ENCODE measurements at regions not wholly inside any gene's neighbourhood (a gene's known extent, or its start where the extent isn't known, plus 50 kb on each side); places are given as distances from the start of the nearest gene placed in this dataset.

- no peaks in the 10 kb centered on the region for H3K9me2 ChIP-seq (ENCODE audit: low read depth, low read length)
- no peaks in the 10 kb centered on the region for H3K9me3 ChIP-seq (ENCODE audit: low read length)
- no peak overlapping the region for H3K27ac ChIP-seq (ENCODE audit: low read depth, low read length, poor library complexity, severe bottlenecking)
- H3K79me2 ChIP-seq (ENCODE audit: insufficient read depth, low read length): no peaks in the 10 kb centered on the region
- H3K36me3 ChIP-seq (ENCODE audit: insufficient read depth, low read length): no peaks in the 10 kb centered on the region
- H3K4me1 ChIP-seq (ENCODE audit: insufficient read depth, low read length, severe bottlenecking): no peaks in the 10 kb centered on the region
- H2AFZ ChIP-seq (ENCODE audit: low read length): no peak overlapping the region
- H3K4me2 ChIP-seq (ENCODE audit: low read length): no peak overlapping the region
- H3K27me3 ChIP-seq (ENCODE audit: insufficient read depth, low read length): no peaks in the 10 kb centered on the region
- H3K4me3 ChIP-seq (ENCODE audit: low read depth, low read length, poor library complexity, severe bottlenecking): no peak overlapping the region
- no peaks in the 10 kb centered on the region for H3F3A ChIP-seq (ENCODE audit: insufficient read depth, low read length)
- no peak overlapping the region for H3K9ac ChIP-seq (ENCODE audit: low read length)
- no peaks in the 10 kb centered on the region for H4K20me1 ChIP-seq (ENCODE audit: insufficient read depth, low read length)
- TF ChIP-seq, protein P1, sequence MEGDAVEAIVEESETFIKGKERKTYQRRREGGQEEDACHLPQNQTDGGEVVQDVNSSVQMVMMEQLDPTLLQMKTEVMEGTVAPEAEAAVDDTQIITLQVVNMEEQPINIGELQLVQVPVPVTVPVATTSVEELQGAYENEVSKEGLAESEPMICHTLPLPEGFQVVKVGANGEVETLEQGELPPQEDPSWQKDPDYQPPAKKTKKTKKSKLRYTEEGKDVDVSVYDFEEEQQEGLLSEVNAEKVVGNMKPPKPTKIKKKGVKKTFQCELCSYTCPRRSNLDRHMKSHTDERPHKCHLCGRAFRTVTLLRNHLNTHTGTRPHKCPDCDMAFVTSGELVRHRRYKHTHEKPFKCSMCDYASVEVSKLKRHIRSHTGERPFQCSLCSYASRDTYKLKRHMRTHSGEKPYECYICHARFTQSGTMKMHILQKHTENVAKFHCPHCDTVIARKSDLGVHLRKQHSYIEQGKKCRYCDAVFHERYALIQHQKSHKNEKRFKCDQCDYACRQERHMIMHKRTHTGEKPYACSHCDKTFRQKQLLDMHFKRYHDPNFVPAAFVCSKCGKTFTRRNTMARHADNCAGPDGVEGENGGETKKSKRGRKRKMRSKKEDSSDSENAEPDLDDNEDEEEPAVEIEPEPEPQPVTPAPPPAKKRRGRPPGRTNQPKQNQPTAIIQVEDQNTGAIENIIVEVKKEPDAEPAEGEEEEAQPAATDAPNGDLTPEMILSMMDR (IDR thresholded peaks at IDR 0.05; ENCODE audit: low read length): no peak
- no peak for TF ChIP-seq EZH2 (IDR thresholded peaks at IDR 0.05; ENCODE audit: borderline replicate concordance, low read length)
Observed at GRCh38 chrX:58051346-58051745, 141.1 kb upstream of the ZXDA start.

DNA sequence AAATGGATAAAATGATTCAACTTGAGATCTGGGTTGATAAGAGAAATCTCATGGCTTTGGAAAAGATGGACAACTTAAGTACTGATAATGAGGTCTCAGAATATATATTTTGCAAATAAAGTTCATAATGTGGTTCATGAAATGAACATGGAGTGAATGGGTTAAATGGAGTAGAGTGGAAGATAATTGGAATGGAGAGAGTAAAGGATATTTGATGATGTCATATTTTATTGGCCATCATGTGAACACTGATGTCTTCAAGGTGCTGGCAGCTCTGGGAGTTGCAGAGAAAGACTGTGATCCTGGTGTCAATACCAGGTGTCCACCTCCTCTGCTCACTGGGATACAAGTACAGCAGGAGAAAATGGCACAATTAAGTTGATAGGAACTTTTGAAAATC is 133.9 kb upstream of the ZXDA start:
- no peaks in the 10 kb centered on the region for H3K9me3 ChIP-seq (ENCODE audit: low read length)
- H3K79me2 ChIP-seq (ENCODE audit: insufficient read depth, low read length): no peaks in the 10 kb centered on the region
- H3K27me3 ChIP-seq (ENCODE audit: insufficient read depth, low read length): no peaks in the 10 kb centered on the region

DNA sequence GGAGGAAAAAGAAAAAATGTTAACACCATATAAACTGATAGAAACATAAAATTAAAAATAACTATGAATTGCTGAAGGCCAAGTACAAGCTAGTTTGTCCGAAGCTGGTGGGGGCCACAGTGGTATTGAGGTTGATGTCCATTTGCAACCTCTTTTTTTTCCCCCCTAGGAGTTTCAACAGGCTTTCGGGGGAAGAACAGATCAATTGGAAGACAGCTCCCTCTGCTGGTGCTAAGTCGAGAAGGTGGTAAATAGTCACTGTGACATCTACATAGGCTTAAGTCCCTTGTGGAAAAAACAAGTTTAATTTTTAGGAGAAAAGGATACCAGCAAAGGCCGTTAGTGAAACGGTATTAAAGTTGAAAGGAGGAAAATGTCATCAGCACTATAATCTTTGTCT is 115.7 kb upstream of the ZXDA start:
- TF ChIP-seq EZH2 (IDR thresholded peaks at IDR 0.05; ENCODE audit: borderline replicate concordance, low read length): no peak
- TF ChIP-seq, protein P1 (IDR thresholded peaks at IDR 0.05; ENCODE audit: low read length): peak; percentile 44; the same call in 1 of the 2 replicates
- Histone ChIP-seq H3K9me3 (ENCODE audit: low read length) (no peaks in the 10 kb centered on the region), H3K79me2 (ENCODE audit: insufficient read depth, low read length) (no peaks in the 10 kb centered on the region), H3K36me3 (ENCODE audit: insufficient read depth, low read length) (no peaks in the 10 kb centered on the region), H3F3A (ENCODE audit: insufficient read depth, low read length) (no peaks in the 10 kb centered on the region), H3K9ac (ENCODE audit: low read length) (no peak overlapping the region), H3K27me3 (ENCODE audit: insufficient read depth, low read length) (no peaks in the 10 kb centered on the region), H4K20me1 (ENCODE audit: insufficient read depth, low read length) (no peaks in the 10 kb centered on the region), H3K9me2 (ENCODE audit: low read depth, low read length) (no peaks in the 10 kb centered on the region), H3K4me1 (ENCODE audit: insufficient read depth, low read length, severe bottlenecking) (no peaks in the 10 kb centered on the region), H3K27ac (ENCODE audit: low read depth, low read length, poor library complexity, severe bottlenecking) (no peak overlapping the region), H2AFZ (ENCODE audit: low read length) (no peak overlapping the region), H3K4me2 (ENCODE audit: low read length) (no peak overlapping the region), H3K4me3 (ENCODE audit: low read depth, low read length, poor library complexity, severe bottlenecking) (no peak overlapping the region)

More for the DNA sequence above, 133.9 kb upstream of the ZXDA start:
- H3K4me1 ChIP-seq (ENCODE audit: insufficient read depth, low read length, severe bottlenecking): no peaks in the 10 kb centered on the region
- H3K27ac ChIP-seq (ENCODE audit: low read depth, low read length, poor library complexity, severe bottlenecking): no peak overlapping the region
- H3K36me3 ChIP-seq (ENCODE audit: insufficient read depth, low read length): no peaks in the 10 kb centered on the region
- no peaks in the 10 kb centered on the region for H4K20me1 ChIP-seq (ENCODE audit: insufficient read depth, low read length)
- H2AFZ ChIP-seq (ENCODE audit: low read length): no peak overlapping the region
- no peak overlapping the region for H3K9ac ChIP-seq (ENCODE audit: low read length)
- H3F3A ChIP-seq (ENCODE audit: insufficient read depth, low read length): no peaks in the 10 kb centered on the region
- no peak for TF ChIP-seq EZH2 (IDR thresholded peaks at IDR 0.05; ENCODE audit: borderline replicate concordance, low read length)
- TF ChIP-seq, protein P1 (IDR thresholded peaks at IDR 0.05; ENCODE audit: low read length): no peak
- H3K4me3 ChIP-seq (ENCODE audit: low read depth, low read length, poor library complexity, severe bottlenecking): no peak overlapping the region
- H3K9me2 ChIP-seq (ENCODE audit: low read depth, low read length): no peaks in the 10 kb centered on the region
- no peak overlapping the region for H3K4me2 ChIP-seq (ENCODE audit: low read length)
